Esophagus squamous epithelium (tissue), 5 donors: ENCODE measurements at regions not wholly inside any gene's neighbourhood (a gene's known extent, or its start where the extent isn't known, plus 50 kb on each side); places are given as distances from the start of the nearest gene placed in this dataset.

Source experiments
- DNase-seq: peaks from one replicate; lab custom pipeline; 2025; lab: John Stamatoyannopoulos, UW
- H3K27ac ChIP-seq, 4 donors: fragments of 200-600 bp; sonication (generic); one replicate each; pipeline ENCODE4 v1.5.1; 2016 to 2019; ENCODE audit warnings: mild to moderate bottlenecking in 1 of 4
- H3K27me3 ChIP-seq, 4 donors: fragments of 200-600 bp; sonication (generic); 1 replicate in 3 of 4; 2 replicates in 1 of 4; pipeline versions ENCODE4 v1.5.1 to v1.6.0; 2017 to 2021; ENCODE audit warnings: antibody characterized with exemption in 1 of 4
- H3K36me3 ChIP-seq, 3 donors: fragments of 200-600 bp; sonication (generic); one replicate each; pipeline ENCODE4 v1.5.1; 2016 to 2019
- H3K4me1 ChIP-seq, 3 donors: fragments of 200-600 bp; sonication (generic); one replicate each; pipeline ENCODE4 v1.5.1; 2017 to 2019
- H3K4me3 ChIP-seq, 4 donors: fragments of 200-600 bp; sonication (generic); 1 replicate in 3 of 4; 2 replicates in 1 of 4; pipeline ENCODE4 v1.5.1; 2016 to 2019; ENCODE audit warnings: mild to moderate bottlenecking in 2 of 4, moderate library complexity in 1 of 4
- H3K9me3 ChIP-seq, 3 donors: fragments of 200-600 bp; sonication (generic); one replicate each; pipeline ENCODE4 v1.5.1; 2016 to 2019
- CTCF ChIP-seq, 6 experiments: fragments of 450-650 bp in 4 of 6; fragments of 200-600 bp in 2 of 6; sonication (generic) in 2 of 6; IDR thresholded peaks; one replicate each; pipeline ENCODE4 v1.5.1; 2016 to 2019; ENCODE audit warnings: antibody characterized with exemption in 6 of 6, mild to moderate bottlenecking in 4 of 6, moderate library complexity in 4 of 6
- POLR2A ChIP-seq, 4 donors: fragments of 450-650 bp; IDR thresholded peaks; one replicate each; pipeline ENCODE4 v1.6.1; 2017; ENCODE audit warnings: antibody characterized with exemption in 4 of 4, mild to moderate bottlenecking in 4 of 4, moderate library complexity in 3 of 4
- WGBS, 2 donors: methylation state at CpG; one replicate each; pipeline ENCODE4 v1.1.5; 2018; 5-methylcytosine and 5-hydroxymethylcytosine counted together
- intact Hi-C: fragments of 100-400 bp; cut with DNase I; formaldehyde crosslinking; loops from one replicate; pipeline ENCODE4 v1.15.0; 2022
- donor health status: DM: yes; HTN: yes; CAD: no.

GRCh38 chr11:114819028-114819427, 140.7 kb downstream of the NXPE2 start:
- H3K27ac ChIP-seq, result no peak overlapping the region
- TF ChIP-seq CTCF (IDR thresholded peaks at IDR 0.05) (no peak), POLR2A (IDR thresholded peaks at IDR 0.05) (no peak)
- intact Hi-C loops, result no loop called here
- H3K4me3 ChIP-seq, result no peak overlapping the region
- no peaks in the 10 kb centered on the region for H3K4me1 ChIP-seq
- no peaks in the 10 kb centered on the region for H3K9me3 ChIP-seq
- WGBS, 2 donors, result 52 to 58% methylated on average over 4 of the region's 4 CpGs
- peaks cover 0 to 27% (median 0%) of the 10 kb centered on the region in 4 donors for H3K27me3 ChIP-seq
- DNase-seq, result no peak
- no peaks in the 10 kb centered on the region for H3K36me3 ChIP-seq

GRCh38 chr11:114820621-114821020, 142.3 kb downstream of the NXPE2 start:
- Histone ChIP-seq H3K9me3 (no peaks in the 10 kb centered on the region), H3K27ac (no peak overlapping the region), H3K27me3 (peaks cover 0 to 27% (median 0%) of the 10 kb centered on the region in 4 donors), H3K36me3 (no peaks in the 10 kb centered on the region), H3K4me3 (no peak overlapping the region), H3K4me1 (no peaks in the 10 kb centered on the region)
- intact Hi-C loops, result no loop called here
- WGBS, 2 donors, result 60 to 78% methylated on average over 3 of the region's 5 CpGs
- DNase-seq, result no peak
- TF ChIP-seq CTCF (IDR thresholded peaks at IDR 0.05) (no peak), POLR2A (IDR thresholded peaks at IDR 0.05) (no peak)

- no peak overlapping the region for H3K27ac ChIP-seq
- H3K4me3 ChIP-seq, result no peak overlapping the region
- intact Hi-C loops, result no loop called here
- no peaks in the 10 kb centered on the region for H3K4me1 ChIP-seq
- H3K36me3 ChIP-seq, result no peaks in the 10 kb centered on the region
- TF ChIP-seq CTCF (IDR thresholded peaks at IDR 0.05), result no peak
- no peak for TF ChIP-seq POLR2A (IDR thresholded peaks at IDR 0.05)
- H3K9me3 ChIP-seq, result no peaks in the 10 kb centered on the region
- H3K27me3 ChIP-seq, result peaks cover 0 to 25% (median 0%) of the 10 kb centered on the region in 4 donors
- no peak for DNase-seq
- 63 to 80% methylated on average over 6 to 9 of the region's 11 CpGs for WGBS, 2 donors
These were observed 143.5 kb downstream of the NXPE2 start for GRCh38 chr11:114821621-114822412.

GRCh38 chr11:114826910-114827442, 148.6 kb downstream of the NXPE2 start:
- Histone ChIP-seq H3K27me3 (peaks cover 0 to 8% (median 0%) of the 10 kb centered on the region in 4 donors), H3K4me3 (no peak overlapping the region), H3K4me1 (no peaks in the 10 kb centered on the region), H3K27ac (no peak overlapping the region), H3K9me3 (no peaks in the 10 kb centered on the region), H3K36me3 (no peaks in the 10 kb centered on the region)
- intact Hi-C loops, result no loop called here
- TF ChIP-seq POLR2A (IDR thresholded peaks at IDR 0.05) (no peak), CTCF (IDR thresholded peaks at IDR 0.05) (no peak)
- WGBS, 2 donors, result 68 to 83% methylated on average over 7 of the region's 7 CpGs
- no peak for DNase-seq

GRCh38 chr11:114827736-114828135, 149.4 kb downstream of the NXPE2 start:
- Histone ChIP-seq H3K27me3 (peaks cover 0 to 14% (median 0%) of the 10 kb centered on the region in 4 donors), H3K9me3 (no peaks in the 10 kb centered on the region), H3K27ac (no peak overlapping the region), H3K4me3 (no peak overlapping the region), H3K36me3 (no peaks in the 10 kb centered on the region), H3K4me1 (no peaks in the 10 kb centered on the region)
- no peak for DNase-seq
- intact Hi-C loops, result no loop called here
- TF ChIP-seq POLR2A (IDR thresholded peaks at IDR 0.05), result no peak
- 57 to 60% methylated on average over 3 of the region's 3 CpGs for WGBS, 2 donors
